ENCODE measurements at regions not wholly inside any gene's neighbourhood (a gene's known extent, or its start where the extent isn't known, plus 50 kb on each side); places are given as distances from the start of the nearest gene placed in this dataset.

GRCh38 chr11:128195756-128196155 is 391.6 kb downstream of the ETS1 start:
- TF ChIP-seq ZNF274 (IDR thresholded peaks at IDR 0.05; ENCODE audit: low read depth, low read length) (no peak), YY1 (IDR thresholded peaks at IDR 0.05; ENCODE audit: insufficient read depth, insufficient read length) (no peak)
